ENCODE measurements at regions not wholly inside any gene's neighbourhood (a gene's known extent, or its start where the extent isn't known, plus 50 kb on each side); places are given as distances from the start of the nearest gene placed in this dataset.
"Not testable (repeated sequence)": the region's sequence is repeated elsewhere in the genome, so short reads cannot be mapped to it uniquely, and the experiment has no call there.

DNA sequence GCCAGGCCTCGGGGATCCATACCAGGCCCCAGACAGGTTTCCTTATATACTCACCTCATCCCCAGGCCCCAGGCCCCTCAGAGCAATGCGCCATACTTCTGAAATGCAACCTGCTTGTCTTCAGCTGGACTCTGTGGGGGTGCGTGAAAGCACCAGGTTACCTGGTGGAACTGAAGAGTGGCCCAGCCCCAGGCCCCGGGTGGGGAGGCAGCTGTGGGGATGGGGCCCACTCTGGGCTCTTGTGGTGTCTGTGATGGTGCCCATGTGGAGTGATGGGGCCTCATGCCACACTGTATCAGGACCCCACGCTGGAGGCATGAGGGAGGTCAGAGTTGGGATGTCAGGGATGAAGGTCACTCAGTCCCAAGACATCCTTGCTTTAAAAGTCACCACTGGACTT lies 999.0 kb downstream of the BRD1 start:
- DNase-seq = no peak

DNA sequence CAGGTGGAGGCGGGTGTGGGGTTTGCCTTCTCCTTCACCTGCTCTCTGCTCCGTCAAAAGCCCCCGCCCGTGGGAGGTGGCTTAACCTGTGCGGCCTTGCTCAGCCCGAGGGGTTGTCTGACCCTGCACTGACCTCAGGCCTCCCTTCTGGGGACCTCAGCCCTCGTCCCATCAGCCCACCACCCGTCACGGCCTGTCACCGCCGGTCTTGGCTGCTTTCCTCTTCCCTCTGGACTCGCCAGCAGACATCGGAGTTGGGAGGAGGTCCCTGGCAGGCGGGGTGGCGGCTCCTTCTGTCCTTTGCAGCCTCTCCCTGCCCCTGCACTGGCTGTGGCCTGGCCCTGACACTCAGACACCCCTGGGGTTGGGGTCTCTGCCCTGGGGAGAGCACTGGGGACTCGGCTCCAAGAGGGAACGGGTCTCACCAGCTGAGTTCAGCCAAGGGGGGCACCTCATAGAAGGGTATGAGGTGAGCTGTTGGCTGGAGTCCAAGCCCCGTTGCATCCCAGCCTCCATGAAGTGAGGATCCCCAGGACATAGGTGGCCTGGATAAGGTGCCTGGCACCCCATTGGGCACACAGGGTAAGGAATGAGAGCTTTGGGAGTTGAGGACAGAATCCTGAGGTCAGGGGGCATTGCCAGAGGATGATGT lies 999.6 kb downstream of the BRD1 start:
- DNase-seq = no peak

DNA sequence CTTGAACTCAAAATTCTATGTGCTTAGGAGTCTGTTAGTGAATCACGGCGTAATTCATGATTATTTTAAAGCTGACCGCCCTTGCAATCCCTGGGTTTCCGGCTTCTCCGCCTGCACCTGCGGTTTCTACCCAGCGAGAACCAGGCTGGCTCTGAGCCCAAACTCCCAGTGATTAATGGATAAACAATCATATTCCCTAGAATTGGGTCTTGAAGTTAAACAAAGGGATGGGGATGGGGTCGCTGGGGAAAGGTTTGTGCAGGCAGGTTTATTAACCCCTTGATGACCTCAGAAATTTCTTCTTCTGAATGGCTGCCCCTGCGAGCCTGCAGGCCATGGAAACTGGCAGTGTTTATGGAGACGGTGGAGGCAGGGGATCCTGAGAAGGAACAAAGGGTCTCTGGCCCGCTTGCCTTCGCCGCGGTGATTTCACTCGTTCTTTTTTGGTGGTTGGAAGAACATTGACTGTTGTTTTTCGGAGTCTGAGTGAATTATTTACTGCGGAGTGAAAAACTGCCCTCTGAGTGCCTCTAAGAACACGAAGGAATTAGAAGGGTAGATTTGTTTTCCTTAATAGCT lies 1000.3 kb downstream of the BRD1 start:
- no peak for DNase-seq

DNA sequence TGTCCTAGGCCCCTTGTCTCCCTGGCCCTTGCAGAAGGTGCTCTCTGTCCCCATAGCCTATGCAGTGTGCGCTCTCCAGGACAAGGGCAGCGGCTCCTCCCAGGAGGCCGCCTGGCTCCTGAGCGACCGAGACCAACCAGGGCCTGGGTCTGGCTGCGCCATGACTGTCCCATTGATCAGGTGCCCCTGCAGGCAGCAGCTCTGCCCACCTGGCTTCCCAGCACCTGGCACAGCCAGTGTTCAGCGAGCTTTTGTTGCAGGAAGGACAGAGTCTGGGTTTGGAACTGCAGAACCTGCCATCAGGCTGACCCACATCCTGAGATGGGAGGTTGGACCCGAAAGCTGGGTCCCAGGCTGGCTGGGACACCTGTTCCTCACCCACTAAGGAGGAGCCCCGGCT lies 1001.1 kb downstream of the BRD1 start:
- DNase-seq = no peak

DNA sequence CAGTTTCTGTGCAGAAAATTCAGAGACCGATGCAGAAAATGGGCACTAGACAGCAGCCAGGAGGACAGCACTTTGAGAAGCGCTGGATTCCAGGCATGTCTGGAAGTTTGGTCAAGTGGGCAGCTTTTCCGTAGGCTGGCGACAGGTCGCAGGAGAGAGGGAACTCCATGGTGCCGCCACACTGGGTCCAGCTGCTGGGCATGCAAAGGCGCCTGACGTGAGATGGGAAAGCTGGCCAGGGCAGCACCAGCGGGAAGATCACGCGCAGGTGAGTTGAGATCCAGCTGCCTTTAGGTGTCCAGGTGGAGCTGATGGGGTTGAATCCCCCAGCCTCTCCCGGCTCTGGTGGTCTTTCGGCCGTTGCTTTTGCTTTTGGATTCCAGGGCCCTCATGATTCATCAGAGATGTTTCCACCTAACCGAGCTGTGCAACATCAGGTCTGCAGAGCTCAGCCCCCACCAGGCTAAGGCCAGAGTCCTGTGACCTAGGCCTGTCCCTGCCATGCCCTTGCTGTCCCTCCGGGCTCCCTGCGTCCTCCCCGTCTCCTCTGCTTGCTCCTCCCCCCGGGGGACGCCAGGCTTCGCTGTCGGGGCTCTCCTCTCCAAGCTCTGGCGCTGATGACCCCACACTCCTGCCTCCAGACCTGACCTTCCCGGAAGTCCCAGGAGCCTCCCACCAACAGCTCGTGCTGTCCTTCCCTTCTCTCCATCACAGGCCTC lies 1001.7 kb downstream of the BRD1 start:
- DNase-seq = no peak

DNA sequence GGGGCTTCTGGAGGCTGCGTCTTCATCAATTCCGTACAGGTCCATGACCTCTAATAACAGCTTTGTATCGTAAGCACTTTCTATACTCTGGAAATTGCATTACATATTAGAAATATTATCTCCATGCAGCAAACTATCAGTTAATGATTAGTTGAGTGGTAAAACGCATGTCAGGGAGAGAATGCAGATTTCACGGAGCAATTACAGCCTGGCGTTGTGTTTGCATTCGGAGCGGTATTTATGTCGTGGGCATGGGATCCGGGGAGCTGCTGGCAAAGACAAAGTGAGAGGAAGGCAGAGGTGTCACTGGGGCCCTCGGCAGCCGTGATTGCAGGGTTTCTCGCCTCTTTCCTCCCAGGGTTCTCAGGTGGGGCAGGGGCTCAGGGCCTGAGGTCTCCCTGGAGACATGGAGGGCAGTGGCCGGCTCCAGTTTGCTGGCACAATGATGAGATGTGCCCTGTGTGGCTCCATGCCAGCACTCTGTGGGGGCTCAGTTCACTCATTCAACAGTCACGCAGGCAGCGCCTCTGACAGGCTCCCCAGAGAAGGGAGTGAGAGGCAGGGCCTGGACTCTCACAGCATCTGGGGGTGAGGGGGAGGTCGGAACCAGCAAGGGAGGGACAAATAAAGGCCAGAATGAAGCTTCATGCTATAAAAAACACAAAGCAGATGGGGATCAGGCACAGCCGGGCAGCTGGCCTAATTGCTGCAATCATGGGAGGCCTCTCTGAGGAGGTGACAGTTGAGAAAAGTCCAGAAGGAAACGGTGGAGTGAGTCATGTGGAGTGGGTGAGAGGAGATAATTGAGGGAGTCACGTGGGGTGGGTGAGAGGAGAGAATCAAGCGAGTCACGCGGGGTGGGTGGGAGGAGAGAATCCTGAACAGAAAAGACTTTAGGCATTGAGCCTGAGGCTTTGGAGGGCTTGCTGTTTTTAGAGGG lies 1002.7 kb downstream of the BRD1 start:
- no peak for DNase-seq

DNA sequence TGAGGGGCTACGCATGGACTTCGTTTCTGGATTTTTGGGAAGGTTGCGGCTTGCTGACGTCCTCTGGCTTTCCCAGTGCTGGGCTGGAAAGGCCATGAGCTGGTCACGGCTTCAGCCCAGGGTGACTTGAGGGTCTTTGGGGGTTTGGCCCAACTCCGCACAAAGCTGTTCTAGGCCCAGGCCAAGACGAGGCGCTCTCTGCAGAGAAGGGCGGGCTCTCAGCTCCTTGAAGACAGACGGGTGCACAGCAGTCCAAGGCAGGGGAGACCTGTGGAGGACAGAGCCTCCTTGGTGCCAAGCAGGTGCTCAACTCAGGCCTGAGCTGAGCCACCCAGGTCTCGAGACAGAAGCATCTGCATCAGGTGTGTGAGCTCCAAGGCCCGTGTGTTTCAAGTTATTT lies 1003.7 kb downstream of the BRD1 start:
- DNase-seq = no peak

DNA sequence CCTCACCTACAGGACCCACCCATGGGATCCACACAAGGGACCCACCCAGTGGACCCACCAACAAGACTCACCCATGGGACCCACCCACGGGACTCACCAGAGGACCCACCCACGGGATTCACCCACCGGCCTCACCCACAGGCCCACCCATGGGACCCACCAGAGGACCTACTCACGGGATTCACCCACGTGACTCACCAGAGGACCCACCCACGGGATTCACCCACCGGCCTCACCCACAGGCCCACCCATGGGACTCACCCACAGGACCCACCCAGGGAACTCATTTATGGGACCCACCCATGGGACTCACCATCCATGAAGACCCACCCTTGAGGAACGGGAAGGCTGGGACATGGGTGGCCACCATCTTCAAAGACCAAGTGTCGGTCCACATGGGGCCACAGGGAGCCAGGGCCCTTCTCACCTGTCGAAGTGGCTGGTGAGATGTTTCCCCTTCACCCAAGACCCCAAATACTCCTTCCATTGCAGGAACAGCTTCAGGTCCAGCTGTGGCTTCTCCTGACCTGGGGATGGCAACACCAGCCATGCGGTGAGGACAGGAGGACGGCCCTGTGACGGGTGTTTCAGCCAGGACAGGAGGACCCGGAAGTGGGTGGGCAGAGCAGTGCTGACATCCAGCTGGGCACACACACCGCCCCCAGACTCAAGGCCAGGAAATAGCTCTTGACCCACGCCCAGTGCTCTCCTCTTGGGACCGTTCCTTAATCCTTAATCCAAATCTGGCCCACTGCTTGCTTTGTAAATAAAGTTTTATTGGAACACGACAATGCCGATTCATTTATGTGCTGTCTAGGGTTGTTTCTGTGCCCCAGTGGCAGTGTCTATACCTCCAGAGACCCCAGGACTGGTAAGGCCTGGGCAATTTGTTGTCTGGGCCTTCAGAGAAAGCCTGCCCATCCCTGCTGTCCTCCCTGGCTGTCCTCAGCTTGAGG lies 1005.1 kb downstream of the BRD1 start:
- no peak for DNase-seq

DNA sequence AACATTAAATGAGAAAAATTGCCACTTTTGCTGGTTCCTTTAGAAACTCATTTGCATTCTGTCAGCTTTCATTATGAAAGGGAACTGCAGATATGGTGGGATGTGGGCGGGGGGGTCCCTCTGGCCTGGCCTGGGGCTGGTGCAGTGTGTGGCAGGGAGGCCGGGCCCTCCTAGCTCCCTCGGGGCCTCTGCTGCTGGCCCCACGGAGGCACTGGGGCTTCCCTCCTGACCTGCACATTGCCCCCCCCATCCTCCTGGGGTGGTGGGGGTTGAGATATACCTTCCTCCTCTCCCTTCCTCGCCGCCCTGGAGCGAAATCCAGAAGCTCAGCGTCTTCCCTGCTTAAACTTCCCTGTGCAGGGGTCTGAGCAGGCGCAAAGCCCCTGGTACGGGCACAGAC lies 1005.9 kb downstream of the BRD1 start:
- DNase-seq = no peak

DNA sequence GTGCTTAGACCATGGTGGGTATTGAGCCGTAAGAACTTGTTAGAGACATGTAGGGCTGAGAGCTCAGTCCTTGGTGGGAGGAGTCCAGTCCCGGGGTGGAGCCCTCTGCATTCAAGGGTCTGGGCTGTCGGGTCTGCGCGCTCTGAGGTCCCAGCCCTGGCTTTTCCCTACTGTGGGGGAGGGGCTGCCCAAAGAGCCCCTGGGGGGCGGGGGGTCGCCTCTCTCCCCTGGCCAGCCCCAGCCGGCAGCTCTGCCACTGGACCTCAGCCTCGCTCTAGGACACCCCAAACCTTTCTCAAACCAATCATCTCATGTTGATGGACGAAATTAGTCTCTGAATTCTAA lies 1006.4 kb downstream of the BRD1 start:
- no peak for DNase-seq

DNA sequence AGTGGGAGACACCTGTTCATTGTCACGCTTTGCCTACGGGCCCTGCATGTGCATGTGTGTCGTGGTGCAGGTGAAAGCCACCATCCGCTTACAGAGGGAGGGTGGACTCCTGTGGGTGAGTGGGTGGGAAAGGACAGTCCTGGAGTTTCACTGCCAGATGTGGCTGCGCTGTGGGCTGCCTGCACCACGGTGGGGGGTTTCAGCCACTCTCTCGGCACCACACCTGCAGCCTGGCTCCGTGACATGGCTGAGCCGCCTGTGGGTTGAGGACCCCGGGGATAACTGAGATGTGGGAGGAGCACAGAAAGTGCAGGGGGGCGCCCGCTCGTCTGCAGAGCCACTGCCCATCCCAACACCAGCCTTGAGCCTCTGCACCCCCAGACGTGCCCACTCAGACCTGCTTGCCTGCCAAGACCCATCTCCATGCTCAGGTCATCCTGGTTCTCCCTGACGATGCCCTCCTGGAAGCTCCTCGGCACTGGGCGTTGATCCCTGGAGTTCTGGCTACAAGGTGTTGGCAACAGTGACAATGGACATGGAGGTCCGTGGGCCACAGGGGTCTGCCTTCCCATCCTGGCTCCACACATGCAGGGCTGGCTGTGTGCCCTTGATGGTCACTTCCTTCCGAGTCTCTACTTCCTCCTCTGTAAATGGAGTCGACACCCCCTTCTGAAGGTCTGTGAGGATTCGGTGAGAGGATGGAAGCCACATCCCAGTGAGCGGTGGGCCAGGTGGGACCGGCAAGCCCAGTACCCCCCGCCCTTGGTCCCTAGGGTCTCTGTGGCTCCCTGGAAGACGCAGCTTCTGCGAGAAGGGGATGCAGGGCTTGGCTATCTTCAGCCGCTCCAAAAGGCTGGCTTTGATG lies 1007.0 kb downstream of the BRD1 start:
- DNase-seq = no peak

DNA sequence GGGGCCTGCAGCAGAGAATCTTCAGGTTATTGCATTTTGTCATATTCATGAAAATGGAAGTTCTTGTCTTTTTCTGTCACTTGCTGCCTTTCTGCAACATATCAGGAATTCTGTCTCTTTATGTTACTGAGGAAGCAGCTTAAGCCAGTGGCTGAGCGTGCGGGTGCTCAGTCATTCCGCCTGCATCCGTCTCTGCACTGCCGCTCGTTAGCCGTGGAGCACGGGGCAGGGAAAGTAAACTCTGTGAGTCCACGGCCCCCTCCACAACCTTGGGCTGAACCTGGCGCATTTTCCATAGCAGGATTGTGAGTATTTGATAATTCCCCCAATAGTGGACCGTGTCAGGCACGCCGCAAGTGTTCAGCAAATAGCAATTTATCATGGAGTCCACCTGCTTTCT lies 1007.7 kb downstream of the BRD1 start:
- no peak for DNase-seq

DNA sequence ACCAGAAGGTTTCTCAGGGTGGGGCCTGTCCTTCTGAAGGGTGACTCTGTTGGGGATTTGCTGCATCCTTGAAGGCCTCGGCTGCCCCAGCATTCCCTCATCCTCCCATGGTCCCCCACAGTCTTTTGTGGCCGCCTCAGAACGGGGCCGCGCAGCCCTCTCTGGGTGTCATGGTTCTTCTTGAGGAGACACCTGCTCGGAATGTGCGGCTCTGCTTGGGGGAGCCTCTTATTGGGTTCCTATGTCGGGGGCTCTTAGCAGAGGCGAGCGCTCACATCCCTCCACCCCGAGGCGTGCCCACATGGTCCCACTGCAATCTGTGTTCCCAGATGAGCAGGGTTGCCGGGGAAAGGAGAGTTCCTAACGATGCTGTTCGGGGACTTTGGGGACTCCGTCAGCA lies 1008.4 kb downstream of the BRD1 start:
- no peak for DNase-seq

DNA sequence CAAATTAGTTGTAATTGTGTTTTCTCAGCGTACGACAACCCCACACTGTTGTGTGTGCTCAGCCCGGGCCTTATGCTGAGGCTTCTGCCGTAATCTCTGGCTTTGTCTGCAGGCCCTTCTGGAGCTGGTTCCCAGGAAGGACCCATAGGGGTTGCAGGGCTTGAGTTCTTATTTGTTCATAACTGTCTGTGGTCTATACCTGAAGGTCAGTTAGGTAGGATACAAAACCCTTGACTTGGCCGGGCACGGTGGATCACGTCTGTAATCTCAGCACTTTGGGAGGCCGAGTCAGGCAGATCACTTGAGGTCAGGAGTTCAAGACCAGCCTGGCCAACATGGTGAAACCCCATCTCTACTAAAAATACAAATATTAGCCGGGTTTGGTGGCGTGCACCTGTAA lies 1010.2 kb downstream of the BRD1 start:
- DNase-seq = not testable (repeated sequence)

DNA sequence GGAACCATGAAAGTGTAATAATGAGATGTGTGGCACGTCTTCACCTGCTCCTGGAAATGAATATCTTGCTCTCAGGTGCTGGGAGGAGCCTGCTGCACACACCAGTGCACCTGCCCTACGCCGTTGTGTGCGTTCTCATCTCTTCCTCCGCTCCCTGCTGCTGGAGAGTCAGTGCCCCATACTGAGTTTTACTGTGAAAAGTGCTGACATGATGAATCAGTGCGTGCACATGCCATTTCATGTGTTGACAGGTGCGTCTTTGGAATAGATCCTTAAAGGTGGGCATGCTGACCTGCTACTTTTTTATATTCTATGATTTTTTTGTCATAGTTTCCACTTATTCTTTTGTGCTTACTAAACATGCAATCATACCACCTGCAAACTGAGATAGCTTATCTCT lies 1015.8 kb downstream of the BRD1 start:
- no peak for DNase-seq

DNA sequence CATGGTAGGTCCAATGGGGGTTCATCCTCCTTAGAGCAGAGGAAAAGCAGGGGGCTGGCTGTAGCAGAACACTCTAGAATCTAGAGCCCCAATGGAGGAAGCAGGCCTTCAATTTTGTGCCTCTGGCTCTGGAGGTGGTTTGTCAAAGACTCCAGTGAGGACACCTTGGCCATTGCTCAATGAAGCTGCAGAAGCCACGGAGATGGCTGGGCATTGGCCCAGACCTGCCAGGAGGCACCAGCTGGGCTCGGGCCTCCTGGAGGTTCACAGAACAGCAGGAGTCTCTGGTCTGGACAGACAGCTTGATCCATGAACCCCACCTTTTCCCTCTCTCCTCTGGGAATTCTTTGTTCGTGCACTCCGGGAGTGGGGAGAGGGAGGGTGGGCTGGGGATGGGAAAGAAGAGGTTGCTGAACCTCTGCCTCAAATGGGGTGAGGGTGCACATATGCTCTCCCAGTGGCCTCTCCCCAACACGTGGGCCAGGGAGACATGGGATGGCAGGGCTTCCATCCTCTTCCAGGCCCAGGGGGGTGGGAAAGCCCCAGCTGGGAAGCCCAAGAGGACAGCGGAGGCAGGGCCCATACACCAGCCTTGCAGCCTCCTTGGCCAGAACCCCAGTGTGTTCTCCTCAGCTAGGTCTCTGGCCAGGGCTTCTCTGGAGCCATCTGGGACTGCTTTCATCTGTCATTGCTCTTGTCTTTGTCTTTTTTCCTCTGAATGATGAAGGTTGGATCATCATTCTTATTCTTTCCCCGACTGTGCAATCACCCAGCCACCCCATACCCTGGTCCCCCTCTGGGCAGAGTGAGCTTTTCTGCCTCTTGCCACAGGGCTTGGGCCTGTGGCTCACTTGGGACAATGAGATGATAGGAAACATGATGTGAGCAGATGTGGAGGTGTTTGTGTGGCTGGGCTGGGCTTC lies 1019.4 kb downstream of the BRD1 start:
- DNase-seq = no peak

DNA sequence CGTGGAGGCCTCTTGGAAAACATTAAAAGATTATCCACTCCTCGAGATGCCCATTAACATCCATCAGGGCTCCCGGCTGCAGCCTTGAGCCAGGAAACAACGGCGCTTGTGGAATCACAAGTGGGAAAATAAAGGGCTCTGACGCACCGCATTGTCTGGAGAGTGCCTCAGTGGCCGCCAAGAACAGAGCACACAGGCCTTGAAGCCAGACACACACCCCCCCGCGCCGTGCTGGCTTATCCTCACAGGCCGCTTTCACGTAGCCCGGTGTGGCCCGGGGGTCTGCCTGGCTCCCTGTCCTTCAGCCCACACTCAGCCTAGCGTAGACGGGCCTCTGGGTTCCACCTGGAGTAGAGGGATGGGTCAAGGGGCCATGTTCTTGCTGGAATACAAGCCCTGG lies 1020.5 kb downstream of the BRD1 start:
- DNase-seq = peak; percentile 70

DNA sequence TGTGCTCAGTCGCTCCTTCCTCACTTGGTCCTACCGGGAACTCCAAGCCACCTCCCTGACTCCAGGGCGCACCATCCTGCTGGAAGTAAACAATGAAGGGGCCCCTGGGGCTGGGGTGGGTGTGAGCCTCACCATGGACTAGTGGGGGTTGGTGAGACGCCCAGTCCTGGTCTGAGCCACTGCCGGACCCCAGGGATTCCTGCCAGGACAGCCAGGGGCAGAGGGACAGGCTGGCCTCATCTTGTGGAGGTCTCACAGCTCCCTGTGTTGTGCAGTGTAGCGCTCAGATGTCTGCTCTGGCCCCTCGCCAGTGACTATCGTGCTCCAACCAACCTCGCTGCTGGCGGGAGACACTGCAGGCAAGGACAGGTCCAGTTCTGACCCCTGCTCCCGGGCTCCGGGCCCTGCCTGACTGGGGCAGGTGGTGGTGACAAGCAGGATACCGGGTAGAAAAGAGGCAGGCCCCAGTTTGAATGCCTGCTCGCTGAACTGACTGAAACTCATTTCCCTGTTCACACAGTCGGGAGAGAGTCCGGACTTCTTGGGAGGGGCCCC lies 1021.4 kb downstream of the BRD1 start:
- DNase-seq = no peak

DNA sequence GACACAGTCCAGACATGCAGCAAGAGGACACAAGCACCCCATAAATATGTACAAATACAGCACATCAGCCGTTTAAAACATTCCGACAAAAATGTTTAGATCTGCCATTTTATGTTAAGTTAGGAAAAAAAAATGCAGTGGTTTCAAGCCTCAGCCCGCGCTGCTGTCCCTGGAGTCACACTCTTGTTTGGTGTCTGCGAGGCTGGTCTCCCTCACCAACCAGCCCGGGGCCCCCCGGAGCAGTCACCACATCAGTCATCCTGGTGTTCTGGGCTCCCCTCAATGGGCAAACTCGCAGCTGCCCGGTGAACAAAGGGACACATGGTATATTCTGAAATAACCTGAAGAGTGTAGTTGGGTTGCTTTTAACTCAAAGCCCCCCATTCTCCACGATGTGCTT lies 1022.2 kb downstream of the BRD1 start:
- no peak for DNase-seq

DNA sequence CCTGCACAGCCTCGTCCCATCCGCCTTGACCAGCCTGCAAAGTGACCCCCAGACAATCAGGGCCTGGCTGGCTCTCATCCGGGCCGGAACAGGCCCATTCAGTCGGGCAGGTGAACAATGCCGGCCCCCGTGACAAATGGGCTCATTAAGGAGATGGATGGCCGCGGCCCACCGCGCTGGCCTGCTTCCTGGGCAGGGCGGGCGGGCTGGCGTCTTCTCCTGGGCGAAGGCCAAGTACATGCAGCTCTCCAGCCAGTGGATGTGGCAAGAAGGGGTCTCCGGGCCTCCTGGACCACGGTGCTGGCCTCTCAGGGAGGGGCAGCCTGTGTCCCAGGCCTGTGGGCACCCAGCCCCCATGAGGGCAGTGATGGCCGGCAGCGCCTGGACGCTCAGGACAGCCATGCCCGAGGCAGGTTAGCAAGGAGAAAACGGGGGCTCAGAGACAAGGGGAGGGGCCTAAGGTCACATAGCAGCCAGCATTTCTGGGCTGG lies 1022.8 kb downstream of the BRD1 start:
- DNase-seq = no peak
